ENCODE measurements at regions not wholly inside any gene's neighbourhood (a gene's known extent, or its start where the extent isn't known, plus 50 kb on each side); places are given as distances from the start of the nearest gene placed in this dataset.

DNA sequence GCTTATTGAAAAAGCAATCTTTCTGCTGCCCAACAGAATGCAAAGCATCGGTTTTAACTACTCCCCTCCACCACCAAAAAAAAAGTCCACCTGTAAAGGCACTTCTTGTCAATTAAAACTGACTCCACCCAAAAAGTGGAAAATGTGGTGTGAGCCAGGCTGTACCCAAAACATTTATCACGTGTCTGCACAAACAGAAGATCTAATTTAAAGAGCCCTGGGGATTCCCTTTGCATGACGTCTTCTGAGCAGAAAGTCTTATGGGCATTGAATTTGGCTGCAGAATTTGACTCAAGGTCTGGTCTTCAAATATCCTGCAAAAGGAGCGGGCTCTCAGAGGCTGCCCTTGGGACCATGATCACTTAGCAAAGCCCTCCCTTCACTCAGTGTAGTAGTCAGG, 358.3 kb upstream of the KLHL29 start:
- no peaks in the 10 kb centered on the region for H3K79me2 ChIP-seq
- no peak overlapping the region for H3K4me3 ChIP-seq (ENCODE audit: low read depth, low read length)
- no peak overlapping the region for H3K4me2 ChIP-seq (ENCODE audit: low read length)
- no peaks in the 10 kb centered on the region for H3K36me3 ChIP-seq (ENCODE audit: control insufficient read depth, insufficient read depth, low read length)
- TF ChIP-seq, protein P1, sequence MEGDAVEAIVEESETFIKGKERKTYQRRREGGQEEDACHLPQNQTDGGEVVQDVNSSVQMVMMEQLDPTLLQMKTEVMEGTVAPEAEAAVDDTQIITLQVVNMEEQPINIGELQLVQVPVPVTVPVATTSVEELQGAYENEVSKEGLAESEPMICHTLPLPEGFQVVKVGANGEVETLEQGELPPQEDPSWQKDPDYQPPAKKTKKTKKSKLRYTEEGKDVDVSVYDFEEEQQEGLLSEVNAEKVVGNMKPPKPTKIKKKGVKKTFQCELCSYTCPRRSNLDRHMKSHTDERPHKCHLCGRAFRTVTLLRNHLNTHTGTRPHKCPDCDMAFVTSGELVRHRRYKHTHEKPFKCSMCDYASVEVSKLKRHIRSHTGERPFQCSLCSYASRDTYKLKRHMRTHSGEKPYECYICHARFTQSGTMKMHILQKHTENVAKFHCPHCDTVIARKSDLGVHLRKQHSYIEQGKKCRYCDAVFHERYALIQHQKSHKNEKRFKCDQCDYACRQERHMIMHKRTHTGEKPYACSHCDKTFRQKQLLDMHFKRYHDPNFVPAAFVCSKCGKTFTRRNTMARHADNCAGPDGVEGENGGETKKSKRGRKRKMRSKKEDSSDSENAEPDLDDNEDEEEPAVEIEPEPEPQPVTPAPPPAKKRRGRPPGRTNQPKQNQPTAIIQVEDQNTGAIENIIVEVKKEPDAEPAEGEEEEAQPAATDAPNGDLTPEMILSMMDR (IDR thresholded peaks at IDR 0.05): no peak
- H3K27me3 ChIP-seq (ENCODE audit: control insufficient read depth, insufficient read depth, low read length): no peaks in the 10 kb centered on the region
- H3K4me1 ChIP-seq: no peaks in the 10 kb centered on the region
- H3K9me3 ChIP-seq (ENCODE audit: control insufficient read depth, low read length): no peaks in the 10 kb centered on the region
- no peak overlapping the region for H3K27ac ChIP-seq
- no peak overlapping the region for H2AFZ ChIP-seq
- H3K9ac ChIP-seq: no peak overlapping the region

DNA sequence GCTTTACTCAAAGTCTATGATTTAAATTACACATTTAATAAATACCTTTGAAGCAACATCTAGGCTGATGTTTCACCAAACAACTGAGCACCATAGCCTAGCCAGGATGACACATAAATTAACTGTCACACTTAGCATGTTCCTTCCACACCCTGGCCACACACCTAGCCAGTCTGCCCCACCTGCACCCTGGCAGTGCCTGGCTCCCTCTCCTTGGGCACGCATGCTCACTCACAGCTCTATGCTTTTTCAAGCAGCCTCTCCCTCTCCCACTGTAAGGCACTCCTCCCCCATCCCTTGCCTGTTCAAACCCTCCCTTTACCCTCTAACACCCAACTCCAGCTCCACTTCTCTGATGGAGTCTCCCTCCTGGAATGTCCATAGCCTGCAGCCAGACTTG, 357.6 kb upstream of the KLHL29 start:
- TF ChIP-seq, protein P1 (IDR thresholded peaks at IDR 0.05): no peak
- no peaks in the 10 kb centered on the region for H3K79me2 ChIP-seq
- H2AFZ ChIP-seq: no peak overlapping the region
- no peaks in the 10 kb centered on the region for H3K36me3 ChIP-seq (ENCODE audit: control insufficient read depth, insufficient read depth, low read length)
- no peak overlapping the region for H3K4me2 ChIP-seq (ENCODE audit: low read length)
- H3K4me1 ChIP-seq: no peaks in the 10 kb centered on the region
- no peaks in the 10 kb centered on the region for H3K9me3 ChIP-seq (ENCODE audit: control insufficient read depth, low read length)
- H3K4me3 ChIP-seq (ENCODE audit: low read depth, low read length): no peak overlapping the region
- H3K9ac ChIP-seq: no peak overlapping the region
- no peaks in the 10 kb centered on the region for H3K27me3 ChIP-seq (ENCODE audit: control insufficient read depth, insufficient read depth, low read length)
- no peak overlapping the region for H3K27ac ChIP-seq

DNA sequence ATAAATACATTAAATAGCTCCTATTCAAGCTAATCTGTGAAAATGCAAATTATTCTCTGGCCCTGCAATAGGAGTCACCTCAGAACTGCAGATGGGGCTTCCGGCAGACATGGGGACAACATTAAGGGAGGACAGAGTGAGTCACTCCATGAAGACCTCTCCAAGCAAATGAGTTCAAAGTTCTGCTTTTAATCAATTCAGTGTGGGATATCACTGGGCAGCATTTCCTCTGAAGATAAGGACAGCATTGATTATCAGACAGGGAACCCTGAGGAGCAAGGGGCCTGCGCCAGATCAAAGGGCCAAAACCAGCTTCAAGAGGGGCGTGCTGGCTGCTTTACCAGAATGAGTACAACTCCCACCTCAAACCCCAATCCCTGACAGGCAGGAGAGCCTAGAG, 356.9 kb upstream of the KLHL29 start:
- Histone ChIP-seq H3K9me3 (ENCODE audit: control insufficient read depth, low read length) (no peaks in the 10 kb centered on the region), H3K36me3 (ENCODE audit: control insufficient read depth, insufficient read depth, low read length) (no peaks in the 10 kb centered on the region), H3K4me2 (ENCODE audit: low read length) (no peak overlapping the region), H3K4me3 (ENCODE audit: low read depth, low read length) (no peak overlapping the region), H3K79me2 (no peaks in the 10 kb centered on the region), H2AFZ (no peak overlapping the region), H3K27ac (no peak overlapping the region), H3K4me1 (no peaks in the 10 kb centered on the region), H3K9ac (no peak overlapping the region), H3K27me3 (ENCODE audit: control insufficient read depth, insufficient read depth, low read length) (no peaks in the 10 kb centered on the region)
- TF ChIP-seq, protein P1 (IDR thresholded peaks at IDR 0.05): no peak

DNA sequence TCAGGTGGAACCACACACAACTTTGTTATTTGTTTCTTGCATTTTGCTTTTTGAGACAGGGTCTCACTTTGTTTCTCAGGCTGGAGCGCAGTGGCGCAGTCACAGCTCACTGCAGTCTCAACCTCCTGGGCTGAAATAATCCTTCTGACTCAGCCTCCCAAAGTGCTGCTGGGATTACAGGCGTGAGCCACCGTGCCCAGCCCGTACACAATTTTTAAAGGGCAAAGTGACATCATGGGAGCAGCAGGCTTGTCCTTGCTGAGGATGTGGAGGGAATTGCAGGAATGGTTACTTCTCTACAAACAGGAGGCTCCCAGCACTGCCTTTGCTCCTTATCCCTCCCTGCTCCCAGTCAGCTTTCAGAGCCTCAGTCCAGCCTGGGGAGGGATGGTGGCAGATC, 355.9 kb upstream of the KLHL29 start:
- H3K36me3 ChIP-seq (ENCODE audit: control insufficient read depth, insufficient read depth, low read length): no peaks in the 10 kb centered on the region
- no peak overlapping the region for H3K9ac ChIP-seq
- H3K9me3 ChIP-seq (ENCODE audit: control insufficient read depth, low read length): no peaks in the 10 kb centered on the region
- H3K4me3 ChIP-seq (ENCODE audit: low read depth, low read length): no peak overlapping the region
- H3K27me3 ChIP-seq (ENCODE audit: control insufficient read depth, insufficient read depth, low read length): no peaks in the 10 kb centered on the region
- H2AFZ ChIP-seq: no peak overlapping the region
- no peak overlapping the region for H3K4me2 ChIP-seq (ENCODE audit: low read length)
- TF ChIP-seq, protein P1 (IDR thresholded peaks at IDR 0.05): no peak
- H3K4me1 ChIP-seq: no peaks in the 10 kb centered on the region
- H3K79me2 ChIP-seq: no peaks in the 10 kb centered on the region
- no peak overlapping the region for H3K27ac ChIP-seq

DNA sequence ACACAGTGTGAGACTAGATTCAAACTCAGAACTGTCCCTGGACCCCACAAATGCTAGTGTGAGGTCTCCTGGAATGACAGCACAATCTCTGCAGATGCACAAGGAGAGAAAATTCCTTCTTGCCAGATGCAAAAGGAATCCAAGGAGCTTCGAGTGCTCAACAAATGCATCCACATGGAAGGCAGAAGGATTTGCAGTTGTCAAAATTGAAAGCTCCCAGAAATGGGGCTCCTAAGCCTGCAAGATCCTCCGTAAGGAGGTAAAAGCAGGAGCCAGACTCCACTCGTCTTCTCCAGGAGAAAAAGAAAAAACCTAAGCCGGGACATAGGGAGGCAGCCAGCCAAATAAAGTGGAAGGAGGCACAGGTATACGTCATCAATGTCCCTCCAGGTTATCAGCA, 355.0 kb upstream of the KLHL29 start:
- H3K27me3 ChIP-seq (ENCODE audit: control insufficient read depth, insufficient read depth, low read length): no peaks in the 10 kb centered on the region
- no peaks in the 10 kb centered on the region for H3K9me3 ChIP-seq (ENCODE audit: control insufficient read depth, low read length)
- H3K27ac ChIP-seq: no peak overlapping the region
- TF ChIP-seq, protein P1 (IDR thresholded peaks at IDR 0.05): no peak
- no peak overlapping the region for H3K4me3 ChIP-seq (ENCODE audit: low read depth, low read length)
- no peak overlapping the region for H2AFZ ChIP-seq
- no peaks in the 10 kb centered on the region for H3K4me1 ChIP-seq
- H3K36me3 ChIP-seq (ENCODE audit: control insufficient read depth, insufficient read depth, low read length): no peaks in the 10 kb centered on the region
- H3K79me2 ChIP-seq: no peaks in the 10 kb centered on the region
- no peak overlapping the region for H3K4me2 ChIP-seq (ENCODE audit: low read length)
- no peak overlapping the region for H3K9ac ChIP-seq

All from parathyroid adenoma (tissue), 2 donors.